ENCODE measurements at regions not wholly inside any gene's neighbourhood (a gene's known extent, or its start where the extent isn't known, plus 50 kb on each side); places are given as distances from the start of the nearest gene placed in this dataset.

DNA sequence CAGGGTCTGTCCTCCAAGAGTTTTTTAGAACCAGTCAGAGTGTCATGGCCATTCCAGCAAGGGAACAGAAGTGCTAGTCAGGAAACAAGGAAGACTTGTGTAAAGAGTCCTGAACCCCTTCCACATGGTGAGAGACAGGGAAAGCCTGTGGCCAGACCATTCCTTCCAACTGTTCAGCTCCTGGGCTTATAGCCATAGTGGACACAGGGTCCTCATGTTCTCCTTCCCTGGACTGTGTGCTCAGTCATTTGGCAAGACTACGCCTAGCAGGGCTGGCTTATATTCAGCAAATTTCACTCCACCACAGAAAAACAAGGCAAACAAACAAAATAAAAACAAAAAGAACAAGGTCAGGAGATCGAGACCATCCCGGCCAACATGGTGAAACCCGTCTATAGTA, 60.5 kb downstream of the NRN1 start:
- H3K27ac ChIP-seq (ENCODE audit: insufficient read length, low read depth, low read length) = no peak overlapping the region
- peaks cover 30% of the 10 kb centered on the region for H3K27me3 Mint-ChIP-seq (ENCODE audit: low read depth)
- H3K9ac ChIP-seq (ENCODE audit: extremely low read depth, insufficient read length, low read length) = no peak overlapping the region
- no peak overlapping the region for H2BK12ac ChIP-seq (ENCODE audit: insufficient read length, low read depth, low read length)
- no peak overlapping the region for H4K91ac ChIP-seq (ENCODE audit: insufficient read length, low read depth, low read length)
- no peak overlapping the region for H3T11ph ChIP-seq (ENCODE audit: low read length)
- no peaks in the 10 kb centered on the region for H3K4me1 ChIP-seq (ENCODE audit: insufficient read depth, low read length)
- H3K4me1 Mint-ChIP-seq = no peaks in the 10 kb centered on the region
- H4K20me1 ChIP-seq (ENCODE audit: control insufficient read depth, insufficient read depth, insufficient read length) = no peaks in the 10 kb centered on the region
- H2AFZ ChIP-seq (ENCODE audit: low read length) = no peak overlapping the region
- H3K4ac ChIP-seq (ENCODE audit: low read depth, low read length) = no peak overlapping the region
- H3K56ac ChIP-seq (ENCODE audit: insufficient read length, low read depth, low read length) = no peak overlapping the region
- H3K79me1 ChIP-seq (ENCODE audit: insufficient read depth, low read depth, low read length, poor library complexity, severe bottlenecking) = no peaks in the 10 kb centered on the region
- no CpG with 5 or more reads among the region's 4 CpGs for WGBS (ENCODE audit: extremely low coverage, insufficient read length, low lambda C conversion rate)
- no peaks in the 10 kb centered on the region for H3K23me2 ChIP-seq (ENCODE audit: insufficient read length, low read depth, low read length, poor library complexity, severe bottlenecking)
- H3K9me3 Mint-ChIP-seq = peaks cover 17 to 24% of the 10 kb centered on the region in 2 experiments
- H4K5ac ChIP-seq (ENCODE audit: insufficient read length, low read depth, low read length) = no peak overlapping the region
- no peak overlapping the region for H2BK120ac ChIP-seq (ENCODE audit: low read depth, low read length, poor library complexity, severe bottlenecking)
- H2BK20ac ChIP-seq (ENCODE audit: low read depth, low read length, poor library complexity, severe bottlenecking) = no peak overlapping the region
- H3K36me3 Mint-ChIP-seq (ENCODE audit: insufficient read depth in 1 of 3, low read depth in 3 of 3) = peaks cover 0 to 7% (median 3%) of the 10 kb centered on the region in 3 experiments; a peak in 4 of 7 replicates
- no peak overlapping the region for H3K18ac ChIP-seq (ENCODE audit: insufficient read length, low read depth, low read length)
- H3K27ac Mint-ChIP-seq = no peak overlapping the region
- H3K14ac ChIP-seq (ENCODE audit: insufficient read depth, low read length) = no peak overlapping the region
- H3K23ac ChIP-seq (ENCODE audit: insufficient read length, low read depth, low read length) = no peak overlapping the region
- no peaks in the 10 kb centered on the region for H3K79me2 ChIP-seq (ENCODE audit: insufficient read depth, low read length)
- no peak for DNase-seq
- H2BK15ac ChIP-seq (ENCODE audit: low read depth, low read length) = no peak overlapping the region
- H2BK5ac ChIP-seq (ENCODE audit: insufficient read length, low read length) = no peak overlapping the region
- H3K27me3 ChIP-seq (ENCODE audit: insufficient read depth, low read length) = no peaks in the 10 kb centered on the region
- TF ChIP-seq CTCF (conservative IDR thresholded peaks at IDR 0.05) = no peak
- H3K4me3 Mint-ChIP-seq = no peak overlapping the region
- H2AK5ac ChIP-seq (ENCODE audit: insufficient read length, low read length) = no peak overlapping the region
- no peaks in the 10 kb centered on the region for H3K9me3 ChIP-seq (ENCODE audit: control insufficient read depth, low read depth, low read length)
- H4K8ac ChIP-seq (replicated peaks; ENCODE audit: insufficient read length, low read depth, low read length) = no peak overlapping the region
- no peak overlapping the region for H3K4me2 ChIP-seq (ENCODE audit: insufficient read depth, insufficient read length, low read length)
